ENCODE measurements at regions not wholly inside any gene's neighbourhood (a gene's known extent, or its start where the extent isn't known, plus 50 kb on each side); places are given as distances from the start of the nearest gene placed in this dataset.

- no peak overlapping the region for H4K8ac ChIP-seq (ENCODE audit: low read depth in 2 of 2, low read length in 2 of 2)
- dilution Hi-C loops (cut with HindIII; ENCODE audit: low sequenced_read_pairs, unreplicated experiment), result no loop called here
- no peak overlapping the region for H3K9ac ChIP-seq (ENCODE audit: low read depth, low read length)
- H2BK5ac ChIP-seq (ENCODE audit: low read depth, low read length, poor library complexity, severe bottlenecking), result no peak overlapping the region
- no peaks in the 10 kb centered on the region for H3K27me3 ChIP-seq (ENCODE audit: control insufficient read depth, insufficient read depth, low read length)
- H3K36me3 ChIP-seq (ENCODE audit: control insufficient read depth, insufficient read depth, low read length), result no peaks in the 10 kb centered on the region
- peaks cover 5% of the 10 kb centered on the region for H3K9me3 ChIP-seq (ENCODE audit: control insufficient read depth, insufficient read depth, low read length)
- H4K5ac ChIP-seq (ENCODE audit: low read depth, low read length), result no peak overlapping the region
- TF ChIP-seq SMC3 (IDR thresholded peaks at IDR 0.05; ENCODE audit: low read depth, low read length), result no peak
- no peak for TF ChIP-seq NFE2L2 (IDR thresholded peaks at IDR 0.05; ENCODE audit: low read depth, low read length)
- no peak for TF ChIP-seq MAZ (IDR thresholded peaks at IDR 0.05; ENCODE audit: borderline replicate concordance, low read depth, low read length)
- TF ChIP-seq FOS (IDR thresholded peaks at IDR 0.05; ENCODE audit: low read depth, low read length), result no peak
- no peak for TF ChIP-seq CHD1 (IDR thresholded peaks at IDR 0.05; ENCODE audit: low read depth, low read length)
- TF ChIP-seq CEBPB (IDR thresholded peaks at IDR 0.05; ENCODE audit: low read depth, low read length), result no peak
- no peaks in the 10 kb centered on the region for H4K20me1 ChIP-seq (ENCODE audit: insufficient read depth, low read length)
- DNase-seq, result no peak
- no TSS peak for BruUV-seq (replicated peaks)
- no peak overlapping the region for H4K91ac ChIP-seq (ENCODE audit: insufficient read depth, low read depth, low read length)
- no peak overlapping the region for H2BK15ac ChIP-seq (ENCODE audit: low read depth, low read length)
- H2AK9ac ChIP-seq (replicated peaks; ENCODE audit: low read depth, low read length, poor library complexity), result no peak overlapping the region
- H3K14ac ChIP-seq (replicated peaks; ENCODE audit: low read depth, low read length), result no peak overlapping the region
- CTCF ChIA-PET, result no interaction called here
- no peak overlapping the region for H3K4ac ChIP-seq (ENCODE audit: low read depth, low read length)
- no peak overlapping the region for H2AK5ac ChIP-seq (ENCODE audit: low read depth, low read length)
- no peak for ATAC-seq (ENCODE audit: low read depth)
- H2AFZ ChIP-seq (replicated peaks; ENCODE audit: low read length, poor library complexity), result no peak overlapping the region
- no peak overlapping the region for H2BK20ac ChIP-seq (ENCODE audit: low read depth, low read length)
- H3K18ac ChIP-seq (ENCODE audit: low read depth, low read length), result no peak overlapping the region
- in situ Hi-C loops (cut with MboI; ENCODE audit: low sequenced_read_pairs), result no loop called here
- no peaks in the 10 kb centered on the region for H3K9me1 ChIP-seq (ENCODE audit: insufficient read depth, low read length)
- no peak overlapping the region for H3K56ac ChIP-seq (ENCODE audit: extremely low read depth, insufficient read depth, low read length)
- no CpG with 5 or more reads among the region's 2 CpGs for WGBS, 2 experiments (ENCODE audit: extremely low coverage in 2 of 2, insufficient read length in 1 of 2)
- no peak overlapping the region for H3K4me3 ChIP-seq (ENCODE audit: insufficient read depth, low read depth, low read length)
- no peak overlapping the region for H3K23ac ChIP-seq (ENCODE audit: low read depth, low read length)
- no peaks in the 10 kb centered on the region for H3K79me1 ChIP-seq (ENCODE audit: low read depth in 1 of 2, low read length in 2 of 2)
- POLR2A ChIA-PET (ENCODE audit: unreplicated experiment), result no interaction called here
- H3K27ac ChIP-seq (ENCODE audit: insufficient read depth, low read length), result no peak overlapping the region
- H2BK120ac ChIP-seq (ENCODE audit: low read depth, low read length), result no peak overlapping the region
- intact Hi-C loops (cut with micrococcal nuclease), result no loop called here
- H3K4me2 ChIP-seq (ENCODE audit: low read depth, low read length), result no peak overlapping the region
- H3K4me1 ChIP-seq (ENCODE audit: control insufficient read depth, insufficient read depth, low read length), result no peaks in the 10 kb centered on the region
These were observed 239.7 kb downstream of the DNAJB9 start for GRCh38 chr7:108809356-108809755.
